SKM-1 (cell line): ENCODE measurements at regions not wholly inside any gene's neighbourhood (a gene's known extent, or its start where the extent isn't known, plus 50 kb on each side); places are given as distances from the start of the nearest gene placed in this dataset.
A peak's percentile ranks its signal among the peaks of the same experiment; 100 is the strongest.
"Not testable (repeated sequence)": the region's sequence is repeated elsewhere in the genome, so short reads cannot be mapped to it uniquely, and the experiment has no call there.

Experiments used
- DNase-seq: peaks from one replicate; lab custom pipeline; 2025; ENCODE audit not compliant: unreplicated experiment; lab: John Stamatoyannopoulos, UW

DNA sequence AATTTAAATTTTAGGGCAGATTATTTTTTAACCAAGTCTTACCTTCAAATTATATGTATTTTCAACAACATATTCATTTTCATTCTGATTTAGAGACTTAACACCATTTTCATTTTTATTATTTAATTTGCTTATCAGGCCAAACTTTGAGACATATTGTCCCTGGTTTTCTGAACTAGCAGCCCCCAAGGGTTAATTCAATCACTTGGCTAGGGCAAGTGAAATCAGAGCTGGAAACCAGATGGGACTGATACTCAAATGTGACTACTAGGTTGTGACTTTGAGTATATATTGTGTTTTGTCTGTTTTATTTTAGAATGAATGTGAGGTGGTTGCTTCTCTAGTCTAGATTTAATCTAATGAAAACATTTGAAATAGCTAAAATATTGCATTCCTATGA lies 198.9 kb upstream of the PTGFR start:
- no peak for DNase-seq

GRCh38 chr1:78292361-78292760 lies 198.4 kb upstream of the PTGFR start:
- DNase-seq: no peak

DNA sequence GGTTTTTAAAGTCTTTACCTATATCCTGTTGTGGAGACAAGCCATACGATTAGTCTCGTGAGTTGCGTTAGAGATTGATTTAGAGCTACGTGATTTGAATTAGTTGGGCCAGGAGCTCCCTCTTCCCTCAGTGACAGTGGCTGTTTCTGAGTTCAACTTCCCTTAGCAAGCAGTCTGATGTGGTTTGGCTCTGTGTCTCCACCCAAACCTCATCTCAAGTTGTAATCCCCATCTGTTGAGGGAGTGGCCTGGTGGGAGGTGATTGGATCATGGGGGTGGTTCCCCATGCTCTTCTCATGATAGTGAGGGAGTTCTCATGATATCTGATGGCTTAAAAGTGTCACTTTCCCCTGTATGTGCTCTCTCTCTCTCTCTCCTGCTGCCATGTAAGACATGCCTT lies 192.9 kb upstream of the PTGFR start:
- no peak for DNase-seq

DNA sequence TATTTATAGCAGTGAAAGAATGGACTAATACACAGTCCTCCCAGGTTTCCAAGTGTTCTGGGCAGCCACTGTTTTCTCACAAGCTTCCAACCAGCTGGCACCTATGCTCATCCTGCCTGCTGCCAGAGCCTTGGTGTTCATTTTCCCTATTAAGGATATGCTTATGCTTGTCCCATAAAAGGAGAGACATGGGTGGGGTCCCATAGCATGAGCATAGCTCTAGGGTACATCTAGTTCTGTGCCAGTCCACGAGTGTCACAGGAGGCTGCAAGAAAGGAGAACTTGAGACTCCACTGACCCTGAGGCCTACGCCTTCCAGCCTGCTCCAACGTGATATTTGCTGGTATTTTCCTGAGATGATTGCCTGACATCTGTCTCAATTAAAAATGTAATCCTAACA lies 192.4 kb upstream of the PTGFR start:
- DNase-seq: no peak

DNA sequence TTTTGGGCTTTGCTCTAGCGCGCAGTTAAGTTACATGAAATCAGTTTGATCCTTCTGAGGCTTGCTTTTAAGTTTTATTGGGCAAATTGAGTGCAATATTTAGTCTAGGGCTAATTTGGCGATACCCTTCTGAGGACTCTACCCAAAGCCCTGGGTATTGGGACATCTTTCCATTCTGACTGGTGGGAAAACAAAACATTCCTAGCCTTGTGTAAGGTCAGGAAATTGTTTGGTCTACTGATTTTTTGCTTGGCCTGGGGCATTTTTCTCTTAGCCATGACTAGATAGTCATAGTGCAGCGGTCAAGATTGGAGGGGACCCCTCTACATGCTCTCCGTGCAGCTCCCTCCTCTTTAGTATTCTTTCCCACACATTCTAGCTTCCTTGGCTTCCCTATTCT lies 189.6 kb upstream of the PTGFR start:
- no peak for DNase-seq

- no peak for DNase-seq
Measured at GRCh38 chr1:78303620-78304019, 187.2 kb upstream of the PTGFR start.

GRCh38 chr1:78304341-78304740 lies 186.4 kb upstream of the PTGFR start:
- DNase-seq: no peak

DNA sequence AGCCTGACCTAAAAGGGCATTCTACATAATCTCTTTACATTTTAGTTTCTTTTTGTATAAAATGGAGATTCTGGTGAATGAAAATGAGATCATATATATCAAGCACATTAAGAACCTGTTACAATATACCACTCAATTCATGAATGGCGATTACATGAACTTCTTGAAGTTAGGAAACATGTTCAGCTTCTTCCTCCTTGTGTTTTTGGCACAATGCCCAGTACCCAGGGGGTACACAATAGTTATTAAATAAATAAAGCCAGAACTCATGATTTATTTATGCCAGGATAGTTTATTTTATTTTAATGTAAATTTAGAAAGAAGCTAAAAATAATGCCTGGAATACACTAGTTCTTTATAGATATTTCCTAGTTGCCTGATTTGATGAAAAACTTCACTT lies 186.0 kb upstream of the PTGFR start:
- DNase-seq: no peak

DNA sequence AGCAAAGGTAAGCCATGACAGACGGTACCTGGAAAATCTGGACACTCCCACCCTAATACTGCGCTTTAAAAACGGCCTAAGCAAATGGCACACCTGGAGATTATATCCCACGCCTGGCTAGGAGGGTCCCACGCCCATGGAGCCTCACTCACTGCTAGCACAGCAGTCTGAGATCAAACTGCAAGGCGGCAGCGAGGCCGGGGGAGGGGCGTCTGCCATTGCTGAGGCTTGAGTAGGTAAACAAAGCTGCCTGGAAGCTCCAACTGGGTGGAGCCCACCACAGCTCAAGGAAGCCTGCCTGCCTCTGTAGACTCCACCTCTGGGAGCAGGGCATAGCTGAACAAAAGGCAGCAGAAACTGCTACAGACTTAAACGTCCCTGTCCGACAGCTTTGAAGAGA lies 180.5 kb upstream of the PTGFR start:
- not testable (repeated sequence) for DNase-seq

DNA sequence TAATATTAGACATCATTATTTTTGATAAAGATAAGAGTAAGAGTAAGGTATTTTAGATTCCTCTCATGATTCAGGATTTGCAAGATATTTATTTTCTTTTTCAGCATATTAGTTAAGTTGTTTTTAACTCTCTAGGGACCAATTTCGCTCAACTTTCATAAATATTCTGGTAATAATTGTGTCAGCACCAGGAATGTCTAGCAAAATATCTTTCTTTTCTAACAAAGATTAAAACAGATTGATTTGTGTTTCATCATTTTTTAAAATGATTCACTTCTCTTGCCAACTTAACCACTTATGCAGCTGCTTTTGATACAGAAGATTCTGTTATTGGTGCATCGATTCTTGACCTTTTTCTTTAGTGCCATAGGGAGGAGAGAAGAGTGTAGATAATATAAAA lies 172.8 kb upstream of the PTGFR start:
- no peak for DNase-seq

- DNase-seq: no peak
Measured at GRCh38 chr1:78319603-78320002, 171.2 kb upstream of the PTGFR start.

- no peak for DNase-seq
Measured at GRCh38 chr1:78322928-78323680, 167.7 kb upstream of the PTGFR start.

GRCh38 chr1:78325293-78325692 lies 165.5 kb upstream of the PTGFR start:
- DNase-seq: no peak

DNA sequence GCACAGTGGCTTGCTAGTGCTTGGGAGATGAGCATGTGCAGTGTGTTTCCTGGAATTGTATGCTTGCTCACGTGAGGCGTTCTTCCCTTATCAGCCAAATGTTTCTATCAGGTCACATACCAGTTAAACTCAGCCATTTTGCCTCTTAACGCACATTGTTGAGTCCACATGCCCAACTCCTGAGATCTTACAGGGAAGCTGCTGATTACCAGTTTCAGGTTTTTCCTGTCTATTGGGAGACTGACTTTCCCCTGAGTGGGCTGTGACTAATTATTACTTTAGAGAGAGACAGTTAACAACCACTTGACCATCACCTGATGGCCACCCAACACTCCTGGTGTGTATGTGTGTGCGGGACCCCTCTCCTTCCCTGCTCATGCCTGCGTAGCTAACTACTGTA lies 161.3 kb upstream of the PTGFR start:
- DNase-seq: no peak

GRCh38 chr1:78331799-78332198 lies 159.0 kb upstream of the PTGFR start:
- no peak for DNase-seq

GRCh38 chr1:78333502-78333901 lies 157.3 kb upstream of the PTGFR start:
- peak; percentile 1 for DNase-seq

DNA sequence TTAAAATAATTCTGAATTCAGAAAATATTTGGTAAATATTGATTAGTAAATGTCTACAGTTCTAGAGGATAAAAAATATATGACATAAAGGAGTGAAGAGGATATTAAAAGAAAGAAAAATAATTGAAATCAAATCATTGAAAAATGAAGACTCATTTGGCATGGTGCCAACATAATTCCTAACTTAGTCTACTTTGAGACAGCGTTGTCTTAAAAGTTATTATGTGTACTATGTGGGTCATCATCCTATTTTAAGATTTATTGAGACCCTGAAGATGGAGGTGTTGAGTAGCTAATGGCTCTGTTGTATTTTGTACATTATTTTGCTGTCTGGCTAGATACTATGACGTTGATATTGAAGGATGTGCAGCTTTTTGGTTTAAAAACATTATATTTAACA lies 156.7 kb upstream of the PTGFR start:
- DNase-seq: no peak

DNA sequence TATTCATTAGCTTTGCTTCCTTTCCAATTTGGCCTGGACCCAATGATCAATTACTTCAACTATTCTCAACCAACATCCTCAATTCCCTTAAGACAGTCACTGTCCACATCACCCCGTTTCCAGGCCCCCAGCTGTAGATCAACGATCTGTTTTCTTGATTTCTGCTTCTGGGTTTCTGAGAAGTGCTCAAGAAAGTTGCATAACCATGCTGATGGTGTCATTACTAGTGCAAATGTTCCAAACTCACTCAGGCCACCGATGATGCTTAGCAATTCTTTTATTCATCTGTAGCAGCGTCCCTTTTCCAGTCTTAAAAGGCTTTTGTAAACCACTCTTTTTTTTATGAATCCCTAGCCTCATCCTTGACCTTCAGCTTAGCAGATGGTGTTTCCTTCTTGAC lies 155.8 kb upstream of the PTGFR start:
- DNase-seq: no peak

GRCh38 chr1:78336751-78337150 lies 154.0 kb upstream of the PTGFR start:
- DNase-seq: not testable (repeated sequence)

GRCh38 chr1:78339490-78339889 lies 151.3 kb upstream of the PTGFR start:
- DNase-seq: no peak

DNA sequence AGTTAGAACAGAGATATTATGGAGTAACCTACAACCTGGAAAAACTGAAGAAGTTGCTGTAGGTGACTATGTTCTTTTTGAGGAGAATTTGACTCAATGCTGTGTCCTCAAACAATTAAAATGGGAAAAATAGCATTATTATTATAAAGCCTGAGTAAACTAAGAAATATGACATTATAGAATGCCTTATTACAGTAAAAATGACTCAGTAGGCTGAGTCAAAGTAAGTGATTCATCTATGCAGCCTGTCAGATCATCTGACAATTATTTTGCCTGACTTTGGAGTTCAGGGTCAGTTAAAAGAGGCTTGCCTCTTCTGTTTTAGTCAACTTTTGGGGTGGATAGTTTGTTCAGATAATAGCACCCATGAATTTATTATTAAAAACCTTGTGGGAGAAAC lies 150.8 kb upstream of the PTGFR start:
- no peak for DNase-seq

- no peak for DNase-seq
Measured at GRCh38 chr1:78348496-78349284, 142.1 kb upstream of the PTGFR start.
